SH-SY5Y (cell line): ENCODE measurements at regions not wholly inside any gene's neighbourhood (a gene's known extent, or its start where the extent isn't known, plus 50 kb on each side); places are given as distances from the start of the nearest gene placed in this dataset.

Source experiments
- GATA2 ChIP-seq: IDR thresholded peaks from 2 replicates; pipeline ENCODE4 v1.6.1; 2011; ENCODE audit warnings: mild to moderate bottlenecking, low read depth, low read length
- GATA3 ChIP-seq: IDR thresholded peaks from 2 replicates; pipeline ENCODE4 v1.6.1; 2011; ENCODE audit warnings: low read depth, mild to moderate bottlenecking, low read length, moderate library complexity

DNA sequence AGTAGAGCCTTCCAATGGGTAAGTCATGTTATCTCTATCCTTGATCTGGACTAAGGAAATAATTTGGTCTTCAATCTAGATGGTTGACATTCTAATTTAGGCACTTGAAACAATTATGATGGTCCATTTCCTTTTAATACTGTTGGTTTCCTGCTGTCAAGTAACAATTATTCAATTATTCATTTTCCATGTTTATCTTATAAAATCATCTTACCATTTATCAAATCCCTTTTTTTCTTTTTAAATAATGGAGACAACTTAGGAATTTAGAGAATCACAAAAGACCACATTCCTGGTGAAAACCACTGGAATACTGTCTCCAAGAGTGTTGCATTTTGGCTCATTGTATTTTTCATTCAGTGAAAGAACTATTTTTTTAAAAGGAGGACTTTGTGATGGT, 148.7 kb upstream of the CTSO start:
- no peak for TF ChIP-seq GATA2
- no peak for TF ChIP-seq GATA3
